ENCODE measurements at regions not wholly inside any gene's neighbourhood (a gene's known extent, or its start where the extent isn't known, plus 50 kb on each side); places are given as distances from the start of the nearest gene placed in this dataset.

GRCh38 chr3:162610261-162610660 is 1113.7 kb downstream of the OTOL1 start:
- DNase-seq (ENCODE audit: extremely low read depth in 1 of 4, low spot score in 3 of 4) (no peak), ATAC-seq (no peak), FAIRE-seq (no peak)
- no peaks in the 10 kb centered on the region for H3K27me3 ChIP-seq (ENCODE audit: control insufficient read depth in 2 of 2, insufficient read depth in 2 of 2, low read length in 2 of 2)
- no peaks in the 10 kb centered on the region for H3K36me3 ChIP-seq (ENCODE audit: control insufficient read depth, insufficient read depth, low read length)
- H3K9ac ChIP-seq (ENCODE audit: insufficient read depth in 1 of 2, low read depth in 2 of 2, low read length in 2 of 2): no peak overlapping the region
- no peak overlapping the region for H3K4me2 ChIP-seq (ENCODE audit: insufficient read depth, low read length)
- no peak overlapping the region for H3K4me3 ChIP-seq
- no peaks in the 10 kb centered on the region for H3K4me1 ChIP-seq (replicated peaks in 1 of 2; ENCODE audit: control insufficient read depth in 2 of 2, insufficient read depth in 2 of 2, low read length in 2 of 2)
- no TSS peak for BruUV-seq (replicated peaks)
- H3K79me2 ChIP-seq (ENCODE audit: control insufficient read depth, insufficient read depth, low read length): no peaks in the 10 kb centered on the region
- ChIA-PET POLR2A (no interaction called here), CTCF (ENCODE audit: low intra/inter-chr PET ratio) (no interaction called here)
- no peak overlapping the region for H3K27ac ChIP-seq (ENCODE audit: extremely low read depth, low read depth, low read length)
- in situ Hi-C loops (cut with MboI) (no loop called here), intact Hi-C loops (cut with micrococcal nuclease) (no loop called here)
- H4K20me1 ChIP-seq (replicated peaks; ENCODE audit: control insufficient read depth, insufficient read depth, low read length): no peaks in the 10 kb centered on the region
- no peak overlapping the region for H2AFZ ChIP-seq (ENCODE audit: low read depth, low read length)
- 0% methylated on average over 2 of the region's 2 CpGs for WGBS (ENCODE audit: insufficient coverage, low coverage, missing lambda C conversion rate)
- no peaks in the 10 kb centered on the region; the same call in 1 of the 2 replicates for H3K9me3 ChIP-seq (replicated peaks; ENCODE audit: control insufficient read depth, insufficient read depth, low read depth, low read length)
- no peak for TF ChIP-seq ELF1 (tag; IDR thresholded peaks at IDR 0.05)
- no peak for TF ChIP-seq KDM4B (IDR thresholded peaks at IDR 0.05; ENCODE audit: borderline replicate concordance in 2 of 2, low read depth in 1 of 2)
- no peak for TF ChIP-seq NFE2 (IDR thresholded peaks at IDR 0.05; ENCODE audit: low read depth)
- no peak for TF ChIP-seq MBD2 (IDR thresholded peaks at IDR 0.05; ENCODE audit: borderline replicate concordance, low read depth)
- no peak for TF ChIP-seq TCF15 (CRISPR knock-in tag; IDR thresholded peaks at IDR 0.05)
- TF ChIP-seq ETV1 (tag; conservative IDR thresholded peaks at IDR 0.05; ENCODE audit: low read depth): no peak
- TF ChIP-seq, protein P1, sequence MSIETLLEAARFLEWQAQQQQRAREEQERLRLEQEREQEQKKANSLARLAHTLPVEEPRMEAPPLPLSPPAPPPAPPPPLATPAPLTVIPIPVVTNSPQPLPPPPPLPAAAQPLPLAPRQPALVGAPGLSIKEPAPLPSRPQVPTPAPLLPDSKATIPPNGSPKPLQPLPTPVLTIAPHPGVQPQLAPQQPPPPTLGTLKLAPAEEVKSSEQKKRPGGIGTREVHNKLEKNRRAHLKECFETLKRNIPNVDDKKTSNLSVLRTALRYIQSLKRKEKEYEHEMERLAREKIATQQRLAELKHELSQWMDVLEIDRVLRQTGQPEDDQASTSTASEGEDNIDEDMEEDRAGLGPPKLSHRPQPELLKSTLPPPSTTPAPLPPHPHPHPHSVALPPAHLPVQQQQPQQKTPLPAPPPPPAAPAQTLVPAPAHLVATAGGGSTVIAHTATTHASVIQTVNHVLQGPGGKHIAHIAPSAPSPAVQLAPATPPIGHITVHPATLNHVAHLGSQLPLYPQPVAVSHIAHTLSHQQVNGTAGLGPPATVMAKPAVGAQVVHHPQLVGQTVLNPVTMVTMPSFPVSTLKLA (conservative IDR thresholded peaks at IDR 0.05): no peak
- no peak for TF ChIP-seq CBX3 (IDR thresholded peaks at IDR 0.05; ENCODE audit: borderline replicate concordance in 1 of 2, low read length in 2 of 2)
- no peaks in the 10 kb centered on the region for H3K9me1 ChIP-seq (ENCODE audit: control insufficient read depth, insufficient read depth, low read length)
